Esophagus muscularis mucosa (tissue), 4 donors: ENCODE measurements at regions not wholly inside any gene's neighbourhood (a gene's known extent, or its start where the extent isn't known, plus 50 kb on each side); places are given as distances from the start of the nearest gene placed in this dataset.

Experiments
- CTCF ChIP-seq, 3 experiments: fragments of 200-600 bp in 2 of 3; fragments of 450-650 bp in 1 of 3; sonication (generic) in 2 of 3; IDR thresholded peaks; one replicate each; pipeline ENCODE4 v1.5.1; 2017 to 2019; ENCODE audit warnings: antibody characterized with exemption in 3 of 3, mild to moderate bottlenecking in 2 of 3, moderate library complexity in 1 of 3
- EP300 ChIP-seq: sonication (generic); formaldehyde crosslinking; IDR thresholded peaks from one replicate; pipeline ENCODE4 v1.6.1; 2017; ENCODE audit warnings: antibody characterized with exemption
- POLR2A ChIP-seq: fragments of 450-650 bp; IDR thresholded peaks from one replicate; pipeline ENCODE4 v1.6.1; 2017; ENCODE audit warnings: antibody characterized with exemption, moderate library complexity, mild to moderate bottlenecking, low read depth
- POLR2AphosphoS5 ChIP-seq, 2 donors: sonication (generic); formaldehyde crosslinking; IDR thresholded peaks; one replicate each; pipeline ENCODE4 v1.6.1; 2017; ENCODE audit warnings: antibody characterized with exemption in 2 of 2

DNA sequence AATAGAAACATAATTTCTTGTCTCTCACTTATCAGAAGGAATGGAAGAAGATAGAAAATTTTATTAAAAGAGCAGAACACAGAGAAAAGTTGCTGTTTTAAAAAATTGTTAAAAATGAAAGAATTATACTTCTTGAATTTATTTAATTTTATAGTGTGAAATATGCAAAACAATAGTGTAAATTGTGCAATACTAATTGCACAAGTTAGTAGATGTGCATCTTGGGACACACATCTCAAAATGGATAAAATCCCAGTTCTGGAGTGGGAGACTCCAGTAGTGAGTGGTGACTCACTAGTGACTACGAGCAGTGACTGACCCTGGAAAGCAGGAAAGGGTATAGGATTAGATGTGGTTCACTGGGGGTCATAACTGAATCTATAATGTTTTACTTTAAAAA is 223.2 kb downstream of the MSX2 start:
- no peak for TF ChIP-seq CTCF (IDR thresholded peaks at IDR 0.05)
- TF ChIP-seq POLR2A = no peak
- TF ChIP-seq EP300 = no peak
- no peak for TF ChIP-seq POLR2AphosphoS5 (IDR thresholded peaks at IDR 0.05)
